Memory B cell (primary cell): ENCODE measurements at regions not wholly inside any gene's neighbourhood (a gene's known extent, or its start where the extent isn't known, plus 50 kb on each side); places are given as distances from the start of the nearest gene placed in this dataset.

Source experiments
- ATAC-seq: fragments of 150-1000 bp; cut with Tn5 transposase; 2 replicates; pipeline ENCODE4 v1.10.0; 2021; ENCODE audit warnings: low read depth, mild to moderate bottlenecking, moderate library complexity
- DNase-seq, 2 donors: peaks; one replicate each; pipeline ENCODE4 v3.0.0; 2022; ENCODE audit warnings: low spot score in 2 of 2
- H3K27ac Mint-ChIP-seq: one replicate; pipeline ENCODE4 v1.8.0; 2022; ENCODE audit warnings: mild to moderate bottlenecking, moderate library complexity, mixed read lengths
- H3K27me3 Mint-ChIP-seq: one replicate; pipeline ENCODE4 v1.8.0; 2022; ENCODE audit warnings: mixed read lengths
- H3K36me3 Mint-ChIP-seq: one replicate; pipeline ENCODE4 v1.8.0; 2022; ENCODE audit warnings: mild to moderate bottlenecking, mixed read lengths
- H3K4me1 Mint-ChIP-seq: one replicate; pipeline ENCODE4 v1.8.0; 2022; ENCODE audit warnings: mixed read lengths
- H3K4me3 Mint-ChIP-seq: one replicate; pipeline ENCODE4 v1.8.0; 2022; ENCODE audit warnings: mild to moderate bottlenecking, moderate library complexity, mixed read lengths
- H3K9me3 Mint-ChIP-seq: one replicate; pipeline ENCODE4 v1.8.0; 2022; ENCODE audit warnings: mixed read lengths

GRCh38 chr3:107992976-107993684, 97.7 kb downstream of the CD47 start:
- no peak overlapping the region for H3K4me3 Mint-ChIP-seq

GRCh38 chr3:107990926-107991325, 99.9 kb downstream of the CD47 start:
- DNase-seq (no peak), ATAC-seq (no peak)
- no peaks in the 10 kb centered on the region for H3K36me3 Mint-ChIP-seq
- peaks cover 17% of the 10 kb centered on the region for H3K4me1 Mint-ChIP-seq
- no peaks in the 10 kb centered on the region for H3K9me3 Mint-ChIP-seq
- no peak overlapping the region for H3K27ac Mint-ChIP-seq
- no peak overlapping the region for H3K4me3 Mint-ChIP-seq
- H3K27me3 Mint-ChIP-seq: no peaks in the 10 kb centered on the region

More at GRCh38 chr3:107992976-107993684, 97.7 kb downstream of the CD47 start:
- no peak overlapping the region for H3K27ac Mint-ChIP-seq
- H3K9me3 Mint-ChIP-seq: no peaks in the 10 kb centered on the region
- H3K36me3 Mint-ChIP-seq: no peaks in the 10 kb centered on the region
- ATAC-seq (peak; percentile 44), DNase-seq (no peak)
- peaks cover 19% of the 10 kb centered on the region for H3K4me1 Mint-ChIP-seq
- no peaks in the 10 kb centered on the region for H3K27me3 Mint-ChIP-seq

DNA sequence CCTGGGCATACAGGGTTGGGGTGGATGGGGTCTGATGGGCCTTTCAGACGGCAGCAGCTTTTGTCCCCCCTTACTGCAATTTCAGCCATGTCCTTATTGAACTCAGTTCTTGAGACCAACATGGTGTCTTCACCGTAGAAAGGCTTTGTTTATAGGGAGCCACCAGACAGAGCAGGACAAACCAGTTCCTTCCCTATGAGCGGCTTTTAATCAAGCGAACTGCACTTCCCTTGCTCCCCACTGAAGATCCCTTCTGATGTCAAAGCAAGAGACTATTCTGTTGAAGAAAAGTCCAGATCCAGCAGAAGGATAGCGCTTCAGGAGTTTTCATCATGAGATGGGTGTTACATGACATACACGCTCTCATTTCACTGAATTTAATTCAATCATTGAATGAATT, 100.4 kb downstream of the CD47 start:
- no peak for ATAC-seq
- H3K9me3 Mint-ChIP-seq: no peaks in the 10 kb centered on the region
- H3K4me1 Mint-ChIP-seq: peaks cover 19% of the 10 kb centered on the region
- DNase-seq: no peak
- no peaks in the 10 kb centered on the region for H3K36me3 Mint-ChIP-seq
- no peak overlapping the region for H3K4me3 Mint-ChIP-seq
- no peak overlapping the region for H3K27ac Mint-ChIP-seq
- H3K27me3 Mint-ChIP-seq: no peaks in the 10 kb centered on the region

DNA sequence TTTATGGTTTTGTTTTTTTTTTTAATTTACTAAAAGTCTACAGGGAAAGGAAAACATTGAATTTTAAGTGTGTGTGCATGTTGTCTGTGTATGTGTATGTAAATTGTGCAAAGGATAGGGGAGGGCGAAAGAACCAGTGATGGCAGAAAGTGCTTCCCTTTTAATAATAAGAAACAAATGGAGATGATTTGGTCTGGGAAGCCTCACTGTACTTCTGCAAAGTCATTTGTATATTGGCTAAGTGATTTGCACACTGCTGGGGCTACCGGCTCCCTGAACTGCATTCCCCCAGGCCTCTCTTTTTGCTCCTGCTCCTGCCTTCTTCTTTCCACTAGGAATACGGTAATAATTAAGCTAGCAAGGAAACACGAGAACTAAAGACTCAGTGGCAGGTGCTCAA, 101.2 kb downstream of the CD47 start:
- Mint-ChIP-seq H3K27ac (no peak overlapping the region), H3K4me3 (no peak overlapping the region), H3K9me3 (no peaks in the 10 kb centered on the region), H3K4me1 (peaks cover 22% of the 10 kb centered on the region), H3K27me3 (no peaks in the 10 kb centered on the region), H3K36me3 (no peaks in the 10 kb centered on the region)
- no peak for DNase-seq
- no peak for ATAC-seq

DNA sequence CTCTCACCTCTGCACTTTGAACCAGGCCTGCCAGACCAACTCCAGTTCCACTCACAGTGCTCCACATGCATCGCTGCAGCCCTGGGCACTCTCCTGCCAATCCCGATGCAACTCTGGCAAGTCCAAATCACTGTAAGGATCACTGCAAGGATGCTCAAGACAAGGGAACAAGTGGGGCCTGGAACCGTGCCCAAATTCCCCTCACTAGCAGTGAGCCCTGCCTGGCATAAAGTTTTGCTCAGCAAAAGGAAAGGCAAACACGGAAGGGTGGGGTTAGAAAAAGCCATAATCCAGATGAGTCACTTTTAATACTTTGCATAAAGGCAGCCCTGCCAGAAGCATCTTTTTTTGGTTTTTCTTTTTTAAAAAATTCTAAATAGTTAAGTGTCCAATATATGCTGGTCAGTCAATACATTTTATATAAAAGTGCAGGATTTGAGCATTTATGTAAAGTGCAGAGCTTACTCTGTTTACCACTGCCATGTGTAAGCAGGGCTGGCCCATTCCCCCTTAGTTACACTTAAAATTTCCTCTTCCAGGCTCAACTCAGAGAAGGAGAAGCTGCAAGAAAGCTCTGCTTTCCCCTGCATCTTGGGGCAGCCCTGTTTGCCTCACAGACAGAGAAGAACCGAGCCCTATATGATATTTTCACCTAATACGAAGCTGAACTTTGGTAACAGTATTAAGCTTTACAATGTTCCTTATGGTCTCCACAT, 102.2 kb downstream of the CD47 start:
- H3K27ac Mint-ChIP-seq: peak overlapping the region; percentile 28
- peak overlapping the region; percentile 53 for H3K4me3 Mint-ChIP-seq
- DNase-seq (no peak), ATAC-seq (peak; percentile 37)
- no peaks in the 10 kb centered on the region for H3K36me3 Mint-ChIP-seq
- H3K4me1 Mint-ChIP-seq: peaks cover 19% of the 10 kb centered on the region
- H3K27me3 Mint-ChIP-seq: no peaks in the 10 kb centered on the region
- no peaks in the 10 kb centered on the region for H3K9me3 Mint-ChIP-seq

GRCh38 chr3:107987036-107987939, 103.5 kb downstream of the CD47 start:
- H3K9me3 Mint-ChIP-seq: no peaks in the 10 kb centered on the region
- ATAC-seq: no peak
- no peak for DNase-seq
- no peaks in the 10 kb centered on the region for H3K36me3 Mint-ChIP-seq
- peaks cover 15% of the 10 kb centered on the region for H3K4me1 Mint-ChIP-seq
- no peak overlapping the region for H3K4me3 Mint-ChIP-seq
- no peaks in the 10 kb centered on the region for H3K27me3 Mint-ChIP-seq
- no peak overlapping the region for H3K27ac Mint-ChIP-seq

- Mint-ChIP-seq H3K4me3 (no peak overlapping the region), H3K27ac (no peak overlapping the region), H3K9me3 (no peaks in the 10 kb centered on the region), H3K4me1 (peaks cover 15% of the 10 kb centered on the region), H3K36me3 (no peaks in the 10 kb centered on the region), H3K27me3 (no peaks in the 10 kb centered on the region)
- no peak for DNase-seq
- ATAC-seq: no peak
Measured at GRCh38 chr3:107986505-107986904, 104.3 kb downstream of the CD47 start.

- no peaks in the 10 kb centered on the region for H3K27me3 Mint-ChIP-seq
Measured at GRCh38 chr3:107985496-107985895, 105.3 kb downstream of the CD47 start.

DNA sequence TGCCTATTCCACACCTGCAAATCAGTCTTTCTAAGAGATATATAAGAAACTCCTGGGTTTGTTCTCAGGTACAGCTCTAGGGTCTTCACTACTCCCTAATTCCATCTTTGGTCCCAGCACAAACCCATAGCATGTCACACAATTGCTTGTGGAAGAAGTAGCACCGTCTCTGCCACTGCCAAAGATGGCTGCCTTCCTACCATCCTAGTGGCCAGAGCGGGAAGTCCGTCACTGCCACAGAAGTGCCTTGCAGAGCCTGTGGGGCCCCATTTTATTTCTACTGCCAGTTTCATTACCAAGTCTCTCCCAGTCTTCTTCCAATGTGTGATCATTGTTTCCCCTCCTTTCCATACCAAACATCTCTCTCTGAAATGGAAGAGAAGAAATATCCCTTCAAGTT, 107.6 kb downstream of the CD47 start:
- peaks cover 6% of the 10 kb centered on the region for H3K4me1 Mint-ChIP-seq
- DNase-seq (no peak), ATAC-seq (no peak)
- no peaks in the 10 kb centered on the region for H3K36me3 Mint-ChIP-seq
- no peaks in the 10 kb centered on the region for H3K27me3 Mint-ChIP-seq
- H3K4me3 Mint-ChIP-seq: no peak overlapping the region
- H3K9me3 Mint-ChIP-seq: no peaks in the 10 kb centered on the region
- no peak overlapping the region for H3K27ac Mint-ChIP-seq

More at GRCh38 chr3:107985496-107985895, 105.3 kb downstream of the CD47 start:
- peaks cover 15% of the 10 kb centered on the region for H3K4me1 Mint-ChIP-seq
- H3K27ac Mint-ChIP-seq: no peak overlapping the region
- no peaks in the 10 kb centered on the region for H3K36me3 Mint-ChIP-seq
- ATAC-seq (peak; percentile 62), DNase-seq (no peak)
- no peak overlapping the region for H3K4me3 Mint-ChIP-seq
- no peaks in the 10 kb centered on the region for H3K9me3 Mint-ChIP-seq

DNA sequence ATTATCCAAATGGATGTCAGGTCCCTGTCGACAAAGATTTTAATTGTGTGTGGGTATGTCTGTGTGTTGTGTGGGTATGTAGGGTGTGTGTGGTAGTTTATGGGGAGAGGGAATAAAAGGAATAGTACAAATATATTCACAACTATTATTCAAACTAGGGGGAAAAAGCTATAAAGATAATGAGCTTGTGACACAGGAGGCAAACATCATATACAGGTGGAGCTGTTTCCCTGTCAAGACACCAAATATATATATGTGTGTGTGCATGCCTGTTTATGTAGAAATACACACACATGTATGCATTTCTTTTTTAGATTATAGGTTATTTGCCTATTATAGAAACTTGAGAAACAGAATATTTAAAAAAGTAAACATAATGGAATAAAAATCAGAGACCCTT, 108.7 kb downstream of the CD47 start:
- Mint-ChIP-seq H3K27ac (no peak overlapping the region), H3K9me3 (no peaks in the 10 kb centered on the region), H3K4me3 (no peak overlapping the region), H3K27me3 (no peaks in the 10 kb centered on the region), H3K36me3 (no peaks in the 10 kb centered on the region), H3K4me1 (peaks cover 5% of the 10 kb centered on the region)
- no peak for DNase-seq
- ATAC-seq: no peak

DNA sequence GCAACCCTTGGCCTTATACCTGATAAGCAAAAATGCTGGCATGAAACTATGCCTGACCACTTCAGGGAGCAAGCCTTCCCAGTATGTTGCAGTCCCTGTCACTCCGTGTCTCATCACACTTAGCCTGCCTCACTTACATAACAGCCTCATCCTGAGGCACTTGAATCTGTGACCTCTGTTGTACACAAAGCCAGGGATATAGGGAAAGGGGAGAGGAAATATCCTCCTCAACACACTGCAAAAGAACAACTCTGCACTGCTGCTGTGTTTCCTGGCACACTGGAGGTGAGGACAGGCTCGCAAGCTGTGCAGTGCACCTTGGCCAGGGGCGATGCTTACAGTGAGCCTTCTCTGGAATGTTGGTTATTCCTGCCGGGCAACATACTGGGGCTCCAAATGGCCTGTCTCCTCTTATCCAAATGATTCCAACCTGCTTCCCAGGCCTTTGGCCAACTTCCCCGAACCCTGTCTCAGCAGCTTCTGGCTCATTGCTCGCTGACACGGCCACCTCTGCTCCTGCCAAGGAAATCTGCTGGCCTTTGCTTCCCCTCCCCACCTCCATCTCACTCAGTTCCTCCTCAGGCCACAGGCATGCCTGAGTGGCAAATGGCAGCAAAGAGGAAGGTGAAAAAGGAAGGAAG, 109.2 kb downstream of the CD47 start:
- H3K9me3 Mint-ChIP-seq: no peaks in the 10 kb centered on the region
- no peaks in the 10 kb centered on the region for H3K36me3 Mint-ChIP-seq
- H3K27me3 Mint-ChIP-seq: no peaks in the 10 kb centered on the region
- ATAC-seq: no peak
- no peak overlapping the region for H3K4me3 Mint-ChIP-seq
- H3K4me1 Mint-ChIP-seq: peaks cover 5% of the 10 kb centered on the region
- DNase-seq: no peak
- H3K27ac Mint-ChIP-seq: no peak overlapping the region

- no peak for DNase-seq
- no peak for ATAC-seq
- H3K4me3 Mint-ChIP-seq: no peak overlapping the region
- no peaks in the 10 kb centered on the region for H3K9me3 Mint-ChIP-seq
- no peaks in the 10 kb centered on the region for H3K36me3 Mint-ChIP-seq
- peaks cover 5% of the 10 kb centered on the region for H3K4me1 Mint-ChIP-seq
- no peak overlapping the region for H3K27ac Mint-ChIP-seq
- no peaks in the 10 kb centered on the region for H3K27me3 Mint-ChIP-seq
Measured at GRCh38 chr3:107979538-107979937, 111.3 kb downstream of the CD47 start.

GRCh38 chr3:107978131-107979055, 112.4 kb downstream of the CD47 start:
- no peaks in the 10 kb centered on the region for H3K9me3 Mint-ChIP-seq
- no peak for DNase-seq
- peaks cover 1% of the 10 kb centered on the region for H3K27me3 Mint-ChIP-seq
- ATAC-seq: no peak
- H3K4me1 Mint-ChIP-seq: peaks cover 5% of the 10 kb centered on the region
- H3K4me3 Mint-ChIP-seq: no peak overlapping the region
- no peak overlapping the region for H3K27ac Mint-ChIP-seq
- H3K36me3 Mint-ChIP-seq: no peaks in the 10 kb centered on the region
